ENCODE measurements at regions not wholly inside any gene's neighbourhood (a gene's known extent, or its start where the extent isn't known, plus 50 kb on each side); places are given as distances from the start of the nearest gene placed in this dataset.
"Not testable (repeated sequence)": the region's sequence is repeated elsewhere in the genome, so short reads cannot be mapped to it uniquely, and the experiment has no call there.

- no peak for DNase-seq
Observed at GRCh38 chr4:186775902-186776301, 52.2 kb upstream of the FAT1 start.

DNA sequence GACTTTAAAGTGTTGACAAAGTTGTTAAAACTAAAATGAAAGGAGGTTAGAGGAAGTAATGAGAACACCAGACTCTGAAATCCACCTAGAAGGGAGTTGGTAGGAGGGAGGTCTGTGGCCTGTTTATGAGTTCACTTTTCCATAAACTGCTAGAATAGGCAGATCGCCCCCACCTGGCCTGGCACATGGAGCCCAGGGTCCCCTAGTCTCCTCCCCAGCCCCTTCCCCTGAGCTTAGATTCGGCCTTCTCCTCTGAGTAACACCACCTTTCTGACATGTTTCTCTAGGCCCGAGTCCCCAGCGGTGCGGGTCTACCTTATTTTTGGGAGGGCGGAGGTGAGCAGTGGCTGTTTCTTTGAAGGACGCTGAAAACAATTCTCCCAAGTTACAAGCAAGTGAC is 54.5 kb upstream of the FAT1 start:
- no peak for DNase-seq

DNA sequence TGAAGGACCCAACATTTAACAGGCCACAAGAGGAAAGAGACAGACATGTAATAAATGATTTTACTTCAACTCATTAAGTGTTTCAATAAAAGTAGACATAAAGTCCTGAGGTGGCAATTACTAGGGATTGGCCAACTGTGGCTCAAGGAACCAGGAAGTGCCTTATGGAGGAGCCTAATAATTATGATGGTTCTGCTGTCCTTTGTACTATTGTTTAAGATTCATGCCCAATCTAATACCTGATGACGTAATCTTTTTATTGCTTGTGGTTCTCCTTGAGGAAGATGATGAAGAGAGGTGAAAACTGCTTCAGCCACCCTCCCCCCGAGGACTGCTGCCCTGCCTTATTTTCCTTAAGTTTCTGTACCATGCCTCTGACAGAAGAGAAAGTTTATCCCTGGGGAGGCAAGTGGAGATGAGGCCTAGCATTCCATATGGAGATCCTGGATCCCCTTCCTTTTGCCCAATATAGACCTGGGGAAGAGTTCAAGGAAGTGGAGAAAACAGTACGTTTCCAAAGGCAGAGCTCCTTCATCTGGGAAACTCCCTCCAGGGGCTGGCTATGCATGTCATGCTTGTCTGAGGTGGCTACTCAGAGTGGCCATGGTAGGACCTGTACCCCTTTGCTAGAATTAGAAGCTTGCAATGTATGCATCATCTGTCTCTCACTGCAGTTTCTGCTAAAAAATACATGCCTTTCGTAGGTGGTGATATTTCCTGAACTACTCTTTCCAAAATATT is 56.8 kb upstream of the FAT1 start:
- no peak for DNase-seq

DNA sequence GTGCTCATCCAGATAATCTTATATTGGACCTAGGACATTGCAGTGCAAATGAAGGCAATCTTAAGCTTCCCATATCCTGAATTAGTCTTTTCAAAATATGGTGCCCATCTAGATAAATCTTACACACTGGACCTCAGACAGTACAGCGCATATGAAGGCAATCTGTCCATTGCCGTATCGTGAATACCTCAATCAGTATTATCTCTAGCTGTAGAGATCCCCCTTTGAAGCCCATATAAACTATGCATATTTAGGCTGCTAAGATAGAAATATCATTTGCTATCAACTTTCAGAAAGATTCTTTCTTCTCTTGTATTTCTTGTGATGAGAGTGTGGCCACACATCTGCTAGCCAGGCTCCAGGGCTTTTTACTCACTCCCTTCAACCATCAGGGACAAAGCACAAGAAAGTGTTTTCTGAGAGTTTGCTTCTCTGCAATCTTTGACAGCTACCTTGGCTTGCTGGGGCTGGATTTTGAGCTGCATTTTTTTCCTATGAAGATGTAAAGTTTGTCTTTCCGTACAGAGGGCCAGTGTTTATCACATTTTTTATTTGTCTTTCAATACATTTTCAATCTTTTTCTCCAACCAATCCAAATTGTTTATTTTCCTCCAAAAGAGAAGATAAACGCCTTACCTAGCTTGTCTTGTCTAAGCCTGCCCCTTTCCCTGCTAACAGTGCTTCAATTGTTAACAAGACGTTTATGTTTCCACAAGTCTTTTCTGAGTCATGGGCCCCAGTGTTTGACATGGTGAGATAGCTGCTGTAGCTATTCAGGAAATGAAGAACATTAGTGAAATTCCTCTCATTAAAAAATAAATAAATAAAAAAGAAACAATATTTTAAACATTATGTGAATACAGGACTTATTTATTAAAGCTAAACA is 57.6 kb upstream of the FAT1 start:
- DNase-seq = no peak

DNA sequence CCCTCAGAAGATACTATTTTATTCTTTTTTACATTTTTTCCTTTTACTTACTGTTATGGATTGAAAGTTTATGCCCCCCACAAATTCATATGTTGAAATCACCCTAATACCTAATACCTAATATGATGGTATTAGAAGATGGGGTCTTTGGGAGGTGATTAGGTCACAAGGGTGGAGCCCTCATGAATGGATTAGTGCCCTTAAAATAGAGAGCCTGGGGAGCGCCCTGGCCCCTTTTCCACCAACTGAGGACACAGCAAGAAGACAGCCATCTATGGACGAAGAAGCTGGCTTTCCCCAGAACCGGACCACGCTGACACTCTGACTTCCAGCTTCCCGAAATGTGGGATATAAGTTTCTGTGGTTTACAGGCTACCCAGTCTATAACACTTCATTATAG is 58.6 kb upstream of the FAT1 start:
- no peak for DNase-seq

DNA sequence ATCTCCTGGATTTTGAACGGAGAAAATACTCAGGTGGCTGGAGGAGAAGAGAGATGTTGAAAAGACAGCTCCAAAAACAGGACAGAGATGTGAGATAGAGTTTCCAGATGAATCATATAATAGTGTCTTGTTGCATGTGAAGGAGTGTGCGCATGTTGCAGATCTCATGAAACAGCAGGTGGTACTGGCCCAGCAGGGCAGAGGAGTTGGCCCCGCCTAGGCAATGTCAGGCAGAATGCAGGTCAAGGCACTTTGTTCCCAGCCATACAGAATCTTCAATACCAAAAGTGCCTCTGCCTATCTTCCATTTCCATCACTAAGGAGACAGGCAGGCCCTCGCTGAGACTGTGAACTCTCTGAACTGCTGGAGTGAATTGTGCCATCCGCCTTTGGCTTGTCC is 63.9 kb upstream of the FAT1 start:
- no peak for DNase-seq

DNA sequence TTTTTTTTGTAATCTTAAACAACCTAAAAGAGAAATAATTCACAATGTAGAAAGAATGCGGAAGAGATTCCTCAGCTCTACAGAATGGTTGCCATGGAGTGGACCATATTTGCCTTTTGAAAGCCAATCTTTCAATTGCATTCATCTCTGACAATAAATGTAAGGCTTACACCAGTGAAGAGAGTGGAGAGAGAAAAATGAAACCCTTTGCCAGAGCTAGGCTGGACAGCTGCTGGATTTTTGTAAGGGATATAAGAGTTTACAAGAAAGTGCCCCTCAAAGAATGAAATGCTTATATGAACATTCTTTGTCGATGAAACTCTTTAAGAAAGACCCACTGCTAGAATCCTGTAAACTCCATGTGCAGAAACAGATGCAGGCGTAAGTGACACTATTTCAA is 66.0 kb upstream of the FAT1 start:
- no peak for DNase-seq

- no peak for DNase-seq
Observed at GRCh38 chr4:186790630-186791029, 67.0 kb upstream of the FAT1 start.

DNA sequence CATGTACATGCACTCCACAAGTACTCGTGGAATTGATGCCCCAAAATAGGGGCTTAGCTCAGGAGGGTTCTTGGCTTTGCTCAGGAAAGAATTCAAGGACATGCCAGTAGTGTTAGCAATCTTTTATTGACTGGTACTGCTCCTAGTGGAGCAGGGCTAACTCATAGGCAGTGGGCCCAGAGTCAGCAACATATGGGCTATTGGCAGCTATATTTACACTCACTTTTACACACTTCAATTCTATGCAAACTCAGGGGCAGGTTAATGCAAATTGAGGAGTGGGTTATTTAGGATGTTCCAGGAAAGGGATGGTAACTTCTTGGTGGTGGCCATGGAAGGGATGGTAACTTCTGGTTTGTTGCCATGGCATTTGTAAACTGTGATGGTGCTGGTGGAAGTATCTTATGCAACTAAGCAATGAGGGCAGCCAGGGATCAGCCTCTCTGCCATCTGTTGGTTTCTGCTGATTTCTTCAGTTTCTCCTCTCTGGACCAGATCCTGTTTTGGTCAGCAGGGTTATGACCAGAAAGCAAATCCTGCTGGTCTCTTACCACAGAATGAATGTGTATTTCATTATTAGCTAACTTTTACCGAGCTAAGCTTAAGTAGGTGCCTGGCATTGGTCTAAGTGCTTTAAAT is 69.2 kb upstream of the FAT1 start:
- DNase-seq = no peak

DNA sequence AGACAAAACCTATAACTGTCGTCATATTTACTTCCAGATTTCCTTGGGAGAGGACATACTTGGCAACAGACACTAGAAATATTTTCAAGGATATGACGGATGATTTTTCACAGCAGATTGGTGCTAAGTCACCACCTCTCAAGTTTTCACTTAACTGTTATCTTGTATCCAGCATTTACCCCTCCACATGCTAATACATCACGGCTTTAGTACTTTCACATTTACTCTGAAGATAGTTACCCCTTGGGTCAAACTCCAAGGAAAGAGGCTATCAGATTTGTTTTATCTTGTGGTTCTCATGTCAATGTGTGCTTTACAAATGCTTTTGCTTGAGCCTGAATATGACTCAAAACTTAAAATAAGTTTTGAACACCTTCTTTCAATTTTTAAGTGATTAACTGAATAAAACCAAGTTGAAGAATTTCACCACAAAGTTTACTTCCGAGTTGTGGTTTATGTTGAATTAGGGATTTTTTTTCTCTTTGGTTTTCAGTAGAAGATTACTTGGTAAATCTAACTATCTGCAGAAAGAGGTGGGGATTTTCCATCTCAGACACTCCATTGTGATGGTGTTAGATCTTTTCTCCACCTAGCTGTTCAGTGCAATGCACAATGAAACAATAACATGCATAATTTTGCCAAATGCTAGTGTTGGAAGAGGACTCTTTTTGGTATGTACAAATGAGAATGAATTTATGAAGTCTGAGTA is 75.4 kb upstream of the FAT1 start:
- DNase-seq = no peak

GRCh38 chr4:186805020-186805820 is 81.6 kb upstream of the FAT1 start:
- no peak for DNase-seq

DNA sequence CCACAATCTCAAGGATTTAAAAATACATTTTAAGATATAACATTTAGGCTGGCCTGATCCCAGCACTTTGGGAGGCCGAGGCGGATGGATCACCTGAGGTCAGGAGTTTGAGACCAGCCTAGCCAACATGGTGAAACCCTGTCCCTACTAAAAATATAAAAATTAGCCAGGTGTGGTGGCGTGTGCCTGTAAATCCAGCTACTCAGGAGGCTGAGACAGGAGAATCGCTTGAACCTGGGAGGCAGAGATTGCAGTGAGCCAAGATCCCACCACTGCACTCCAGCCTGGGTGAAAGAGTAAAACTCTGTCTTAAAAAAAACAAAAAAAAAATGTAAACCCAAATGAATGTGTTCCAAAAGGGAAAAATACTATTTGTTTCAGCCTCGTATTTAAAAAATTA is 82.3 kb upstream of the FAT1 start:
- DNase-seq = not testable (repeated sequence)

DNA sequence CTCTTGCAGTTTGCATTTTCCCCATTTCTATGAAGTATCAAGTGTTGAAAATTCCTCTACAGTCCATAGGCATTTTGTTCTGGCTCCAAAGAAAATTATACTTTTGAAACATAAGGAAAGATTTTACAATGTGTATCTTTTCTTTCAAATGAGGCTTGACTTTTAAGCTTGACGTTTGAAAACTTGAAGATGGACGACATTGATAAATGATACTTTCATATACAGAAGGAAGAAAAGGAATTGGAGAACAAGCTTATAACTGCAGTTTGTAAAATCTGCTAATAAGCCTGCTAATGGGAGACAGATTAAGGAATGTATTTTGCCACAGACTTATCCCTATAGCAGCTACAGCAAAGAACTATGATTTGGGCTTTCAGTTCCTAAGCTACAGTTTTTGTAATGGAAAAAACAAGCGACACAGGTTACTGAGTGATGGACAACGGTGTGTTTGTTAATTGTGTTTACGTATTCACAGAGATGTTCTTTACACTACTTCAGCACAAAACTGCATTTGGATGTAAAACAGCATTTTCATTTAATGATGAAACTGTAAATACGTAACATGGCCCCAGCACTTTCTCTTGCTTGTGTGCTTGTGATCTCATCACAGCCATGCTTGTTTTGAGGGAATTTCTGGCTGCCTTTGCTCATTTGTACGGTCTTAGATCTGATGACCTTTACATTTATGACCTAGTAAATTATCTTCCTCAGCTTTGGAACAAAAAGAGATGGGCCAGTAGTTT is 83.2 kb upstream of the FAT1 start:
- no peak for DNase-seq

DNA sequence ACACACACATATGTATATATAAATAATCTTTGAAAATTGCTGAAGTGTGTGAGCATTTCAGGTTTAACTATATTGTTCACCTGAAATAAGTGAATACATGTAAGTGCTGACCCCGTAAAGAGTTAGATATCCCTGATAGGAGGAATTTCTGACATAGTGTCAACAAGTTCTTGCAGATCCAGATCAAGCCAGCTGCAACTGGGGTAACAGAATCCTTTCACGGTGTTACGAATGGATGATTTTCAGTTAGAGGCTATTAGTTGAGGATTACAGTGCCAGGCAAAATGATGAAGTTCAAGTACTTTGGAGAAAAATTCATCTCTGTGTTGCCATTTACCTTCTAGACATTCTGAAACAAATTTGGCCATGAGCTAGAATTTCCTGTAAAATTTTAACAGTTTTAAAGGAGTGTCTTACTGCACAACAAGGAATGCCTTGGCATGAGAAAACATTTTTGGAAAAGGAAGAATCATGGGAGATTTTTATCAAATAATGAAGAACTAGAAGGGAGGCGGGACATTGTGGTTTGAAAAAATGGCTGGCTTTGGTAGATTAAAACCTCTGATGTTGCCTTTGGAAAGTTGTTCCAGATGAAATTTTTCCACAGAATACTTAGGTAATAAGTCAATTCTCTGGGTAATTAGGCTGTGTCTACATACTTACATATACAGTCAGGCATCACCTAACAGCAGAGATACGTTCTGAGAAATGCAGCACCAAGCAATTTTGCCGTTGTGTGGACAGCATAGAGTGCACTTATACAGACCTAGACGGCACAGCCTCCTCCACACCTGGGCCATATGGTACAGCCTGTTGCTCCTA is 84.4 kb upstream of the FAT1 start:
- no peak for DNase-seq

- no peak for DNase-seq
Observed at GRCh38 chr4:186808630-186809018, 85.0 kb upstream of the FAT1 start.

DNA sequence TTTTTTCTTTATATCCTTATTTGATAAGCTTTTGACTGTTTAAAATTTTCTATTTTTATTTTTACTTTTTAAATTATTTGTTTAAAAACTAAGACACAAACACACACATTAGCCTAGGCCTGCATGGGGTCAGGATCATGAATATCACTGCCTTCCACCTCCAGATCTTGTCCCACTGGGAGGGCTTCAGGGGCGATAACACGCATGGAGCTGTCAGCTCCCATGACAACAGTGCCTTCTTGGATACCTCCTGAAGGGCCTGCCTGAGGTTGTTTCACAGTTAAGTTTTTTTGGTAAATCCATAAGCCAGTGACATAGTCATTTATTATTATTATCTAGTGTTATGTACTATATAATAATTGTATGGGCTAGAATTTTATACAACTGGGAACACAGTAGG is 85.4 kb upstream of the FAT1 start:
- DNase-seq = no peak

DNA sequence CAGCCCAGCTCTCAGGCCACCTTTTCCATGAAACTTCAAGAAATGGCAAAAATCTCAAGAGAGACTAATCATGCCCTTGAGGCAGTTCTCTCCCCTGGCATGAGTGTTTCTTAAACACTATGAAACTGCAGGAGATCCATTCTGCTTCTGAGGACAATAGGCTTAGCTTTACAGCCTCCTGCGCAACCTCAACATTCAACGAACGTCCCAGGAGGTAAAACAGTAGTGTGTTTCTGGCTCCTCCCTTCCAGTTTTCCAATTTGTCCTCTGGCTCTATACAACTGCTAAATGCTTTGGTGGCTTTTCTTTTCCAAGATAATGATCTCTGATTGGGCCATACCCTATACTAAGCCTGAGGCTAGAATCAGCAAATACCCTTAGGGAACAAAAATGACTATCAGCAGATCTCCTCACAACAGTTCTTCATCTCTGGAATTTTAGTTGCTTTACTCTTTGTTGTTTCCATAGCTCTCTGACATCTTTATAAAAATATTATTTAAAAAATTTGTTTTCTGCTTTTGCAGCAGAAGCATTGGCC is 87.0 kb upstream of the FAT1 start:
- no peak for DNase-seq

GRCh38 chr4:186812592-186812991 is 88.9 kb upstream of the FAT1 start:
- DNase-seq = no peak

- no peak for DNase-seq
Observed at GRCh38 chr4:186813377-186814068, 89.9 kb upstream of the FAT1 start.

All from CD4-positive, alpha-beta T cell treated with Interleukin-17A for 1 hour (primary cell).